HG03521 (cell line): ENCODE measurements at regions not wholly inside any gene's neighbourhood (a gene's known extent, or its start where the extent isn't known, plus 50 kb on each side); places are given as distances from the start of the nearest gene placed in this dataset.

ENCODE experiments used
- ATAC-seq: cut with Tn5 transposase; IDR thresholded peaks from one replicate; pipeline ENCODE4 v1.9.1; 2021; ENCODE audit warnings: mild to moderate bottlenecking, moderate library complexity; ENCODE audit not compliant: unreplicated experiment

DNA sequence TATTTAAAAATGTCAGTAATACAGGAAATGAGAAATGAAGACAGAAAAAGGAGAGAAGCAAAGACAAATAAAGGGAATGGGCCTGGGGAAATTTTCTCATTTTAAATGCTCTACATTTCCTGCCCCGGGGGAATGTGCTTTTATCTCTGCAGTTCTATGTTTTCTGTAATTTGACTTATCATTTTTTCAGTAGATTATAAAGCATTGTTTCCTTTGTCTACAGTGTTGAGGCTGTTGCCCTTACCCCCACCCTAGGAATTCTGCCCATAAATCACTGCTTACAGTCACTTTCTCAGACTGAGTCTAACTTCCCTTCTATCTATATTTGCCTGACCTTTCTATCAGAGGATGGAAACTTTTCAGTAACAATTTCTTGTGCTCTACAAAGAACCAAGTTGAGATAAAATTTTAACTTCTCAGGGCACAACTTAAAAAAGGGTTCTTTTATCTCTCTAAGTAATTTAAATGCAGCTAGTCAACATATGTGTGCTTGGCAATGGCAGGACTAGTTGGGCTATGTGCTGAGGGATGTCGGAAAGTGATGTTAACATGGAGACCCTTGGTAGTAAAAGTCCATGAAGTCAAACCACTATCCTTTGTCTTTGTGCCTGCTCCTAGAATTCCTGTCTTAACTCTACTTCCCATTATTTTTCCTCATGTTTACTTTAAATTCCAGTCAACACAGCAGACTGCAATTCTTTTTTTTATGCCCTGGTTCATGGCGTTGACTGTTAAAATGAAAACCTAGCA is 146.5 kb upstream of the MMADHC start:
- ATAC-seq, result no peak

DNA sequence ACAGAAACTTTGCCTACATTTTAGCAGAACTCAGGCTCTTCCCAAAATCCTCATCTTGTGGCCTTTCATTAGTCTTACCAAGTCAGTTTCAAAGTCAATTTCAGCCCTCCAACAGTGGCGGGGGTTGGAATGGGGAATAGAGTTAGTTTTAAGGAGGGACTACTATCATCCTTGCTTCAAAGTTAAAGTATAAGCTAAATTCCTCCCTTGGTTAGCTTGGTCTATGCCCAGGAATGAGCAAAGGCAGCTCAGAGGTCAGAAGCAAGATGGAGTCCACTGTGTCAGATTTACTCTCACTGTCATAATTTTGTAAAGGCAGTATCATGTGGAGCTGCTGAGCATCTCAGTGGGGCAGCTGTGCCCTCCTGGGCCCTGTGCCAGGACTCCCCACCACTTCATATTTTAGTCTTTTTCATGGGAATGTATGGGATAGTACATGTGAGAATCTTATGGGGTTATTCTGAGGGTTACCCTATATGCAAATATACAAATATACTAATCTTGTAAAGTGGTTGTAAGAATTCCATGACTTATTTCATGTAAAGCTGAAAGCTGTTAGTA is 145.2 kb upstream of the MMADHC start:
- ATAC-seq, result no peak

DNA sequence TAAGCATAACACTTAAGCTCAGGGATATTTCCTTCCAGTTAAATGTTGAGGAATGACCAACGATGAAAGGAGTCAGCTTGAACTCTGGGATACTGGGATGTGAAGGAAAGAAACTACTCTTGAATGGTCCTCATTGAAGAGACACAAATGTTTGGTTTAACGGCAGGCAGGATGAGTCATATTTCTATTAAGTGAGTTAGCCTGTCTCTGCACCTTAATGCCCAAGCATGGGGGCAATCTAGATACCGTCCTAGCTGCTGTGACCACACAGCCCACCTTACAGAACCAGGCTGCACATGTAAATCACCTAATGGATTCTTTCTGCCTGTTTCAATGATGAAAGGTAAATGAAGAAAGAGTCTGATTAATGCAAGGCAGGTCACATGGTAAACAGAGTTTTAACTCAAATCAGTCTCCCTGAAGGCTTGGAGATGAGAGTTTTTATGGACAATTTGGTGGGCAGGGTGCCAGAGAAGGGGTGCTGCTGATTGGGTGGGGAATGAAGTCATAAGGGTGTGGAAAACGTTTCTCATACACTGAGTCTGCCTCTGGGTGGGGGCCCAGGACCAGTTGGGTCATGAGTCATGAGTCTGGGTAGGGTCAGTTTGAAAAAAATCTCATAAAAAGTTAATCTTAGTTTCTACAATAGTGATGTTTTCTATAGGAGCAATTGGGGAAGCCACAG is 144.6 kb upstream of the MMADHC start:
- ATAC-seq, result no peak

DNA sequence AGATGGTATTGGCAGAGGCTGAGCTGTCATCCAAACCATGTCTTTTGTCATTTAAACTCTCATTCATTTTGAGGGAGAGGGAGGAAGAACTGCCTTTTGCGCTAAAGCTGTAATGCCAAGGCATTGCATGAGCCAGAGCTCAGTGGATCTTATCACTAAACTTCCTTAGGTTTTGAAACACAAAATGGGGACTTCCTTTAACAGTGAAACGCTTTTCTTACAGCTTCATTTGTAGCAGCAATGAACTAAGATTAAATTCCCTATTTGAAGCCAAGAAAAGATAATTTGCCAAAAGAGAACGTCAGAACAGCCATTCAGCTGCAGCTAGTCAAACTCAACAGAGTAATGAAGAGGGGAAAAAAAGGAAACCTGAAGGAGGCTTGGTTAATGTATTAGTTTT is 143.5 kb upstream of the MMADHC start:
- ATAC-seq, result no peak

DNA sequence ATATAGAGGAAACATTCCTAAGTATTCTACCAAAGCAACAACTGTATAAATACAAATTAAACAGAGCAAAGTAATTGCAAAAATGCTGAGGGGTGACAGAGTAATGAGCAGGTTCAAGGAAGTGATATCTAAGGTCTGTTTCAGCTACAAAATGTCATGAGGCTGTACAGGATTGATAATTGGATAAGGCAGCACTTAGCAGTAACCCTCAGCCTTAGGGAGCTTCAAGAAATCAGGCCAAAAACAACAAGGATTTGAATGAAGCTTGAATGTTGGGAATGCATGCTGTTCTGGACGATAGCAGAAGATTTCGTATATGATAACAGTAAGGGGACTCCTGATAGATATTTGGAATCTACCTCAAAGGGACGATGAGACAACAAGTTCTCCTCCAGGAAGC is 142.0 kb upstream of the MMADHC start:
- no peak for ATAC-seq

DNA sequence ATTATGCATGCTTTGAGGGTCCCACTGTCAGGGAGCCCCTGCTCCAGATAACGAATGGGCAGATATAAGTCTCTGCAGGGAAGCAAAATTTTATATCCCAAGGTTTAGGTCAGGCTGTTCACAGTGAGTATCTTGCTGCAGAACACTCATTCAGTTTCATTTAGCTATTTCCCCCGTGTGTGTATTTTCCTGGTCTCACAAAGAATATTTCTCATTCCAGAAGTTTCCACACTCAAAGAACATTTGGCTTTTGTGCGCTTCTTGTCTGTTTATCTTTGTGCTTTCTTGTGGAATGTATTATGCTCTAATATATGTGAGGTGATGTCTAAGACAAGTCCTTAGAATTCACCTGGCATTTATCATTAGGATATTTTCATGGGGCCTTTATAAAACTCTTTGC is 140.4 kb upstream of the MMADHC start:
- ATAC-seq, result no peak

DNA sequence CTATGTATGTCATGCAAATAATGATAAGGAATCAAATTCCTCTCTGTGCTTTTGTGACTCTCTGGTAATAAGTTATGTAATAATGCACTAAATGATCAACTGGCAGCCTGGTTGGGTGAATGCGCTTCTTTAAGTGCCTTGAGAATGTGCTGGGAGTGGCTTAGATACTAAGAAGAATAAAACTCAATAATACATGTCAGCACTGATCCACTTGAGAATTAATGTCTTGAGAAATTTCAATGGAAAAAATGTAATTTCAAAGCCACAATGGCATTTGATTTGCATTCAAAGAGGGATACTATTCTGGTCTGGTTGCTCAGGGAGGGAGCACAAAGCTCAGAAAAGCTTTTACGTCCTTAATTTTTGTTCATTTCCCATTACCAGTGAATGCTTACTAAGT is 137.7 kb upstream of the MMADHC start:
- no peak for ATAC-seq

DNA sequence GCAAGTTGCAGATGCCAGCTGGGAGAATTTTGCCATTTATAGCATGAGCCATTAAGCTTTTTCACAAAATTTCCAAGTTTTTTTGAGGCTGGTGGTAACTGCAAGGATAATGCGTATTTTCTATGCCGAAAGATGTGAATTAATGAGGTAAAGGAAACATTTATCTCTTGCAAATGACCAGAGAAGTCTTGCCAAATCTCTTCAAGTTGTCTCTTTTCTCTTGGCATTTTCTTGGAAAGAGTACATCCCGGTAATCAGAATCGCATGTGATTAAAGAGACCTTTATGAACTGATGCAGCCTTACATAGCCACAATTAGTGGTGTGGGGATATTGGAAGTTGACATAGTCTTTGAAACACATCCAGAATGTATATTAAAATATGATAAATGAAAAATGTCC is 136.5 kb upstream of the MMADHC start:
- no peak for ATAC-seq

DNA sequence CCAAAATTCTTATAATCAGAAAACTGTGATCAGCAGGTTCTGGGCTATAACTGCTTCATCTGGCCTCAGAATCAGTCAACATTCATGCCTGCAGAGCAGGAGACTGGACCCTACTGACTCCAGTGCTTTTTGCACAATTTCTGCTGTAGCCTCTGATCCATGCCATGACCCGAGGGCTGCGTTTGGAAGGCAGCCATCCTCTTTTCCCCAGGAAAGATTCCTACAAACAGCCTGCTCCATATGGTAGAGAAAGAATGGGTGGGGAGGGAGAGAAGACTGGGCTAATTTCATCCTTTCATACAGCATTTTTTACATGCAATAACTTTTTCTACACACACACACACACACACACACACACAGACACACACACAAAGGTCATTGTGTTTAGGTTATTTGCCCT is 133.0 kb upstream of the MMADHC start:
- no peak for ATAC-seq

DNA sequence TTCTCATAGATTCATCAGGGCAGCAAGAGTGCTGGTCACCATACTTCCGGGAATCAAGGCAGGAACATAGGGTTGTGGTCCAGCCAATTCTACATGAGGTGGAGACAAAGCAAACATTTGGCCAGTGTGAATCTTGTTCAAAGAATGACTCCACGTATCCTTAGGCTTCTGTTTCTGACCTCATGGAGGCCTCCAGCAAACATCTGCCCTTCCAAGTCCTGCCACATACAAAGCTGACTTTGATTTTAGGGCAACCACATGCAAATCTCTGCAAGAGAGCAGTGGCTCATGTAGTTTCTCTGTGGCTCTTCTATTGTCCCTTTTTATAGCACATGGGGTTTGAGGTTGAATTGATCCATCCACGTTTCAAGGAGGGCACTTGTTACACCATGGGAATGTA is 132.1 kb upstream of the MMADHC start:
- ATAC-seq, result no peak

DNA sequence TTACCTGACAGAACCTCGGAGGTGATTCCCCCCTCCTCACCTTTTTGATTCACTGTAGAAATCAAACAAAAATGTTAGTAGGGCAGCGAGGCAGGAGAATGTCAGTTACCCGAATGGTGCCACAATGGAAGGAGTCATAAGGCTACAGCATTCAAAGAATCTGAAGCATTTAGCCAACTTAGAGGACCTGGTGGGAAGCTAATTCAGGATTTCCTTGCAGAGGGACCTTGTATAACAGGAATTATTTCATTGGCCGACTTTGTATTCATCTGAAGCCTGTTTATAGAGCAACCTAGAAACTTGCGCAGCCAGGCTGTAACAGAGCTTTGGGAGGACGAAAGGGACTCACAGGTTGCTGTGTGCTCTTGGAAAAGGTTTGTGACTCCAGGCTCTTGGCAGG is 129.1 kb upstream of the MMADHC start:
- no peak for ATAC-seq

DNA sequence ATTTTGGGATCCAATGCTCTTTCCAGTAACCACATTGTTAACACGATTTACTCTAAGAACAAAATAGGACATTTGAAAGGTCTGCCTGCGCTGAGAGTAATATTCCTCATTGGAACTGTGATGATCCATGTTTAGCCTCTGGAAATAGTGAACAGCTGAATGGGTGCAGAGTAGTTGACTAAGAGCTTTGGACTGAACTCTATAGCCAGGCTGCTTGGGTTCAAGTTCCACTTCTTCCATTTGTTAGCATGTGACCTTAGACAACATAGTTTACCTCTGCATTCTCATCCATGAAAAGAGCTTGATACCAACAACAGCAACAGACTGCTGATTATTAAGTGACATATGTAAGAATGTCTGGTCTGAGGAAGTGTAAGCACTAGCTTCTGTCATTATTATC is 128.3 kb upstream of the MMADHC start:
- ATAC-seq, result no peak

DNA sequence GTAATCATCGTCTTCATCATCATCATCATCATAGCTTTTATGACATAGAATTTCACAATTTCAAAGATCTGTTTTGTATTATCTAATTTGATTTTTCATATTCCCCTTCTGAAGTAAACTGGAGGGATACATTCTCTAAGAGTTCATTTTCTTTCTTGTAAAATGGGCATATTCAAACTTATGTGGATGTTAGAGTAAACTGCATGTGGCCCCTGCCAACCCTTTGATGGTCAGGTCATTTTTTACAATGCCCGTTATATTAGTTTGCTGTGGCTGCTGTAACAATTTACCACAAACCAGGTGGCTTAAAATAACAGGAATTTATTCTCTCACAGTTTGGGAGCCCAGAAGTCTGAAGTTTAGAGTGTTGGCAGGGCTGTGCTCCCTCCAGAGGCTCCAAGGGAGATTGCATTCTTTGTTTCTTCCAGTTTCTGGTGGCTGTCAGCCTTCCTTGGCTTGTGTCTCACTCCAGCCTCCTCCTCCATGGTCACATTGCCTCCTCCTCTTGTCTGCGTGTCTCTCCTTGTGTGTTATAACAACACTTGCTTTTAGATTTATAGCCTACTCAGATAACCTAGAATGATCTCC is 127.5 kb upstream of the MMADHC start:
- no peak for ATAC-seq

DNA sequence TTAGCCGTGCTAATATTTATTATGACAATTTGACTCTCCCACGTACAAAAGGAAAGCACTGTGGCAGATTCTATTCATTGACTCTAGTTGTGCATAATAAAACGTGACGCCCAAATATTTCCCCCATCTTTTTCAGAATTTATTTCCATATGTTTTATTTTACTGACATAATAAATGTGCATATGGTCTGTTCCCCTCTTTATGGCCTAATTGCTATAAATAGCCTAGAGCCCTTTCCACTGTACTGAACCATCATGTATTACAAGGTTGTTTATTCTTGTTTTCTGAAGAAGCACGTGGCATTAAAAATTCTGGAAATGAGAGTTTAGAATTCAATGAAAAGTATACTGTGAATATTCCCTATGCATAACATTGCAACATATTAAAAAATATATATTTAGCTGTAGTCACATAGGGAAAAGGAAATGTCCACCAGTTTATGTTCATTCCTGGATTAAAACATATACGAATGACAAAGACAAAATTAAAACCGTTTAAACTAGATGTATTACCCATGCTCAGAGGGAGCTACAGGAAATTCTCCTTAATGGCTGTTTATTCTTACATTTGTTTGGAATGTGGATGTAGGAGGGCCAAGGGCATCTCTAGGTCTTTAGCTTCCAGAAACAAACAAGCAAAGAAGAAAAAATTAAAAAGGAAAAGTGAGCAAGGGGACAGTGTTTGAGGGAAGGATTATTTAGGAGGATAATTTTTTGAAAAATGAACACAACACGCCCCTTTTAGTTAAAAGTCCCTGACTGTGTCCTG is 122.1 kb upstream of the MMADHC start:
- no peak for ATAC-seq

DNA sequence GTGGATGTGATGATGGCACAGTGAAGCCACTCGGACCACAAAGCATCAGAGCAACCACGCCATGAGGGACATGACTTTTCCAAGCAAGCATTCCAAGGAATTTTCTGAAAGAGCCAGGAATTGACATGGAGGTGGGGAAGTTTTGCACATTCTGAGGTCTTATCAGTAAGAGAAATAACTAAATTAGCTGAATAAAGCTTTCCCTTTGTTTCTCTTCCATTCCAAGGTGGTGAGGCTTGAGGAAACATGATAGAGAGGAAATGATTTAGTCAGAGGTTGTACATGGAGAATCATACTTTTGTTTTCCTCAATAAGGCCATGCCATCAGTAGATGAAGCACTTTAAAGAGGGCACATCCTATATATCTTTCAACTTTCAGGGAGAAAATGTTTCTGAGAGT is 115.7 kb upstream of the MMADHC start:
- no peak for ATAC-seq

DNA sequence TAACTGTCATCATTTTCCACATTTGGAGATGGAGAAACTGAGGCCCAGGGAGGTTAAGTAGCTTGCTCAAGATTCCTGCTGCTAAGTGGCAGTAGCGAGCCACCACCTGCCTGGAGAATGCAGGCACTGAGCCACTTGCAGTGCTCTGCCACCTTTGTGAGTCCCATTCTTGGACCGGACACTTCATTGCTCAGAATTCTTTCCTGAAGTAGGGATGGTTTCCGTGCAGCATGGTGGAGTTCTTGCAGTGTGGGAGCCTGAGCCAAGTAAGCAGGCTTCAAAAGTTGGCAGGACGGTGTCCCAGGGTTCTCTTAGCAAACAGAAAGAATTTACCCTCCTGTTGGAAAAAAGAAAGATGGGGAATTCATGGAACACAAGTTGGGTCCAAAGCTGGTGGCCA is 115.0 kb upstream of the MMADHC start:
- ATAC-seq, result no peak

DNA sequence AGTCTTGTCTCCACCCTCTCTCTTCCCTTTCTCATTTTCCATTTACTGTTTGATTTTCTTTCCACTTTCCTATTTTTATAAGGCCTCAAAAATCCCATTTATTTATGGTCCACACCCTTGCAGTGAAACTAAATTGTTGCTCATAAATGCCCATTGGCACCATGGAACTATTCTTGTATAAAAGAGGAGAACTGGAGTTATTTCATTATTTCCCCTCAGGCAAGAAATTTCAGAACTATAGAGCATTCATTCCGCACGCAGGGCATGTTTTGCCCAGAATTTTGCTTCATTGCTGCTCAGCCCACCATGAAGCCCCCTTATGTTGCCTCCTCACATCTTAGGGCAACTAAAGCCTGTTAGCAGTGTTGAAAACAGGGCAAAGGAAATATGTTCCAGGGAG is 113.7 kb upstream of the MMADHC start:
- no peak for ATAC-seq

DNA sequence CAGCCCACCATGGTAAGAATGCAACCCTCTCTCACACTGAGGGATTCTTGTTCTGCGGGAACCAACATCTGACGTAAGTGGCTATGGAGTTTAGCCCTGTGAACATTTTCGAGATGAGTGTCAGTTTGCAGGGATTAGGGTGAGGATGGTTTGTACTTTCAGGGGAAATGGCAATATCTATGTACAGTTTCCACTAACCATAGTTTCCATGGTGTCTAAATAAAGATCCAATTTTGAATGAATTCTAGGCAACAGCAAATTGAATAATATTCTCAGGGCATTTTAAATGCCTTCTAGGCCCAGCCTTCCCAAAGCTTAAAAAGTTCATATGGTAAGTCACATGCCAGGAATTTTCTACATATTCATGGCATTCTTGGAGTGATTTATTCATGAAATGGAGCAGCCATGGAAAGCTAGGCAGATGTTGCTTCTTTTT is 105.4 kb upstream of the MMADHC start:
- ATAC-seq, result no peak

DNA sequence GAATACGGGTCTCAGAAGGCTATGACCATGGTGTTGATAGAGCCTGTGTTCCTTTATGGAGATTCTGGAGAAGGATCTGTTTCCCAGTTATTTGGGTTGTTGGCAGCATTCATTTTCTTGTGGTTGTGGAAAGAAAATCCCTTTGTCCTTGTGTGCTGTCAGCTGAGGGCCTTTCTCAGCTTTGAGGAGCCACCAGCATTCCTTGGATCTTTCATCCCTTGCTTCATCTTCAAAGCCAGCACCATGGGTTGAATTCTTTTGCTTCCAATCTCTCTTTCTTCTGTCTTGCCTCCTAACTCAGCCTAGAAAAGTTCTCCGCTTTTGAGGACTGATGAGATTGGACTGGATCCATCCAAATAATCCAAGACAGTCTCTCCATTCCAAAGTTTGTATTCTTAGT is 103.2 kb upstream of the MMADHC start:
- no peak for ATAC-seq

DNA sequence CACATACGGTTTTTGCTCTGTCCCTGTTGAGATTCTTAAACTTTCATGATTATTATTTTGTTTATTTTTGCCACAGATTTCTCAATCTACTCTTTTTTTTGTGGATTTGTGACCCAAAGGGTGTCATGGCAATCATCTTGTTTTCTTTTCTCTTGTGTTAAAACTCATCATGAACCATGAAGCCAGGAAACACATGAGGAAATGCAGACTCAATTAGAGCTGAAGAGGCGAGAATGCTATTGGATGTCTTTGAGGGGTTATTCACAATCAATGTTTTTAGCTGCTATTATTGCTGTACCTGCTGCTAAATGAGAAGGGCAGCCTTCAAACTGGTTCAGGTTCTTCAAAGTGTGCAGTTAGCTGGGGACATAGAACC is 99.5 kb upstream of the MMADHC start:
- ATAC-seq, result no peak
